HG03135 (cell line): ENCODE measurements at regions not wholly inside any gene's neighbourhood (a gene's known extent, or its start where the extent isn't known, plus 50 kb on each side); places are given as distances from the start of the nearest gene placed in this dataset.
"Not testable (repeated sequence)": the region's sequence is repeated elsewhere in the genome, so short reads cannot be mapped to it uniquely, and the experiment has no call there.

Source experiments
- ATAC-seq: cut with Tn5 transposase; IDR thresholded peaks from one replicate; pipeline ENCODE4 v1.9.1; 2021; ENCODE audit warnings: mild to moderate bottlenecking, moderate library complexity; ENCODE audit not compliant: unreplicated experiment

GRCh38 chr16:33583702-33584101, 124.3 kb downstream of the TP53TG3F start:
- ATAC-seq, result not testable (repeated sequence)

GRCh38 chr16:33588589-33588988, 129.2 kb downstream of the TP53TG3F start:
- ATAC-seq, result not testable (repeated sequence)

- ATAC-seq, result not testable (repeated sequence)
These were observed 133.9 kb downstream of the TP53TG3F start for GRCh38 chr16:33593344-33593743.

GRCh38 chr16:33595074-33595473, 135.7 kb downstream of the TP53TG3F start:
- ATAC-seq, result not testable (repeated sequence)

- not testable (repeated sequence) for ATAC-seq
These were observed 141.6 kb downstream of the TP53TG3F start for GRCh38 chr16:33601029-33601428.

GRCh38 chr16:33623535-33624077, 164.2 kb downstream of the TP53TG3F start:
- not testable (repeated sequence) for ATAC-seq

GRCh38 chr16:33628895-33629294, 169.5 kb downstream of the TP53TG3F start:
- not testable (repeated sequence) for ATAC-seq

GRCh38 chr16:33631713-33632112, 172.3 kb downstream of the TP53TG3F start:
- ATAC-seq, result not testable (repeated sequence)

GRCh38 chr16:33634057-33634456, 174.6 kb downstream of the TP53TG3F start:
- ATAC-seq, result not testable (repeated sequence)

- ATAC-seq, result not testable (repeated sequence)
These were observed 177.3 kb downstream of the TP53TG3F start for GRCh38 chr16:33636760-33637159.

GRCh38 chr16:33643270-33643669, 183.9 kb downstream of the TP53TG3F start:
- peak; percentile 78 for ATAC-seq

GRCh38 chr16:33643698-33644381, 184.4 kb downstream of the TP53TG3F start:
- ATAC-seq, result peak; percentile 43

GRCh38 chr16:33646386-33646785, 187.0 kb downstream of the TP53TG3F start:
- ATAC-seq, result not testable (repeated sequence)

- ATAC-seq, result not testable (repeated sequence)
These were observed 196.3 kb downstream of the TP53TG3F start for GRCh38 chr16:33655756-33656155.

GRCh38 chr16:33656394-33656793, 197.0 kb downstream of the TP53TG3F start:
- peak; percentile 58 for ATAC-seq

- ATAC-seq, result peak; percentile 56
These were observed 198.3 kb downstream of the TP53TG3F start for GRCh38 chr16:33657717-33658116.

- not testable (repeated sequence) for ATAC-seq
These were observed 221.4 kb downstream of the TP53TG3F start for GRCh38 chr16:33680791-33681190.

- not testable (repeated sequence) for ATAC-seq
These were observed 240.9 kb downstream of the TP53TG3F start for GRCh38 chr16:33700320-33700719.

- not testable (repeated sequence) for ATAC-seq
These were observed 247.6 kb downstream of the TP53TG3F start for GRCh38 chr16:33706845-33707590.

- not testable (repeated sequence) for ATAC-seq
These were observed 248.2 kb downstream of the TP53TG3F start for GRCh38 chr16:33707591-33707934.

- not testable (repeated sequence) for ATAC-seq
These were observed 250.7 kb downstream of the TP53TG3F start for GRCh38 chr16:33709856-33710695.
